IgD-negative memory B cell (primary cell): ENCODE measurements at regions not wholly inside any gene's neighbourhood (a gene's known extent, or its start where the extent isn't known, plus 50 kb on each side); places are given as distances from the start of the nearest gene placed in this dataset.

ENCODE experiments used
- H3K27ac Mint-ChIP-seq, 3 donors: one replicate each; pipeline ENCODE4 v1.8.0; 2020 to 2022; ENCODE audit warnings: mild to moderate bottlenecking in 3 of 3, mixed read lengths in 3 of 3, moderate library complexity in 1 of 3
- H3K27me3 Mint-ChIP-seq: one replicate; pipeline ENCODE4 v1.8.0; 2021; ENCODE audit warnings: mixed read lengths
- H3K36me3 Mint-ChIP-seq: one replicate; pipeline ENCODE4 v1.8.0; 2020; ENCODE audit warnings: mild to moderate bottlenecking, mixed read lengths
- H3K4me1 Mint-ChIP-seq, 3 donors: one replicate each; pipeline ENCODE4 v1.8.0; 2020 to 2022; ENCODE audit warnings: mixed read lengths in 3 of 3, mild to moderate bottlenecking in 1 of 3
- H3K4me3 Mint-ChIP-seq, 4 donors: one replicate each; pipeline ENCODE4 v1.8.0; 2020 to 2022; ENCODE audit warnings: mild to moderate bottlenecking in 4 of 4, mixed read lengths in 4 of 4, moderate library complexity in 3 of 4
- H3K9me3 Mint-ChIP-seq, 3 donors: one replicate each; pipeline ENCODE4 v1.8.0; 2020 to 2021; ENCODE audit warnings: mixed read lengths in 3 of 3, mild to moderate bottlenecking in 1 of 3

DNA sequence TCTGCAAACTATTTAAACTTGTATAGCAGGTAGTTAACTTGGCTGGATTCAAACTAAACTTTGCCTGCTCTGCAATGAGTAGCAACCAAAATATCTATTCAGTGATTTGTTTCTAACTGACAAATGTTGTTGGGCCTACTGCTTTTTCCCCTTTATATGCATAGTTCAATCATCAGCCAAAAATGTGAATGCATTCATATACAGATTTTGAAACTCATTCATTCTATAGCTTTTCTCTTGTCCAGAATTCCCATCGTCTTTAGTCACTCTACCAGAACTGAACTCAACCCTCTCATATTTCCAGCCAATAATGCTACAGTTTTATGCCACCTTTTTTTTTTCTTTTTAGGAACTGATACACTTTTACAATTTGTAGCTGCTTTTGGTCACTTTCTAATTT is 599.8 kb downstream of the RPL10L start:
- H3K4me3 Mint-ChIP-seq = no peak overlapping the region
- H3K36me3 Mint-ChIP-seq = no peaks in the 10 kb centered on the region
- H3K4me1 Mint-ChIP-seq = no peaks in the 10 kb centered on the region
- no peaks in the 10 kb centered on the region for H3K27me3 Mint-ChIP-seq
- H3K27ac Mint-ChIP-seq = no peak overlapping the region
- peaks cover 0 to 5% (median 3%) of the 10 kb centered on the region in 3 donors for H3K9me3 Mint-ChIP-seq

DNA sequence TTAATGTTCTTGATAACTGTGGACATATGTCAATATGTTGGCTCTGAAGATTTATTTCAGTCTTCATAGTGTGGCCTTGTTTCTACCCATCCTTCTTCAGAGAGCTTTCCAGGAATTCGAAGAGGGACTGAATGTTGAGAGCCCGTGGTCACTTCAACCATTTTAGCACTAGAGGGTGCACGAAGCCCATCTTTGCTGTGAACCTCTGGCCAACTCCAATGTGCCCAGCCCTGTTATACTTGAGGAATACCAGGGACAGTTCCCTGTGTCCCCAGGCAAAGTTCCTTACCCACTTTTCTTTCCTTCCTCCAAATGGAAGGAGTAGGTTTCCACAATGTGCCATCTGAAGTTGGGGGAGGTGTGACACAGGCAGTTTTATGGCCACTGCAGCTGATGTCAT is 603.5 kb downstream of the RPL10L start:
- Mint-ChIP-seq H3K9me3 (peaks cover 2 to 3% (median 2%) of the 10 kb centered on the region in 3 donors), H3K27ac (no peak overlapping the region), H3K4me3 (no peak overlapping the region), H3K36me3 (no peaks in the 10 kb centered on the region), H3K4me1 (no peaks in the 10 kb centered on the region), H3K27me3 (no peaks in the 10 kb centered on the region)

DNA sequence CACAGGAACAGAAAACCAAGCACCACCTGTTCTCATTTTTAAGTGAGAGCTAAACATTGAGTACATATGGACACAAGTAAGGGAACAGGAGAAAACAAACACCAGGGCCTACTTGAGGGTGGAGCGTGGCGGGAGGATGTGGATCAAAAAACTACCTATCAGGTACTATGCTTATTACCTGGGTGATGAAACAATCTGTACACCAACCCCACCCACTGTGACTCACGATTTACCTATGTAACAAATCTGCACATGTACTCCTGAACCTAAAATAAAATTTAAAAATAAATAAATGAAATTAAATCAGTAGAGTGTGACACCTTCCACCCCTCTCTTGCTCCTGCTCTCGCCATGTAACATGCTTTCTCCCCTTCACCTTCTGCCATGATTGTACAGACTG is 615.5 kb downstream of the RPL10L start:
- Mint-ChIP-seq H3K4me3 (no peak overlapping the region), H3K4me1 (no peaks in the 10 kb centered on the region)

DNA sequence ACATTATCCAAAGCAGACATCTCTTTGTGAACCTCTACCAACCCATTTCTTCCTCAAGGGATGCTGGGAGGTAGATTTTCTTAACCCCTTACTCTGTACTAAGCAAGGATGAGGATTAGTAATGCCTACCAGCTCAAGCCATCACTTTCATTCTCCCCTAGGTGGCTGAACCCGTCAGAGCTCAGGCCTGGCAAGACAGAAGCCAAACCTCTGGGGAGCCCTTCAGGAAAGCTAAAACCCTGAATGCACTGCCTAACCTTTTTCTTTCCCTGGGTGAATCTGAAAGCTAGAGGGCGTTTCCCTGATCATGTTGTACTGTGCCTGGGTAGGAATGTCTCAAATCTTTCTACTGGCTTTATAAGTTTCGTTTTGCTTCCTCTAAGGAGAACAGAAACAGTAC is 617.3 kb downstream of the RPL10L start:
- H3K9me3 Mint-ChIP-seq = peaks cover 0 to 2% (median 0%) of the 10 kb centered on the region in 3 donors
- H3K27ac Mint-ChIP-seq = no peak overlapping the region
- no peaks in the 10 kb centered on the region for H3K27me3 Mint-ChIP-seq
- H3K4me3 Mint-ChIP-seq = no peak overlapping the region
- H3K4me1 Mint-ChIP-seq = no peaks in the 10 kb centered on the region
- no peaks in the 10 kb centered on the region for H3K36me3 Mint-ChIP-seq

More for the DNA sequence above, 615.5 kb downstream of the RPL10L start:
- Mint-ChIP-seq H3K27ac (no peak overlapping the region), H3K36me3 (no peaks in the 10 kb centered on the region), H3K9me3 (peaks cover 0 to 2% (median 0%) of the 10 kb centered on the region in 3 donors), H3K27me3 (no peaks in the 10 kb centered on the region)

DNA sequence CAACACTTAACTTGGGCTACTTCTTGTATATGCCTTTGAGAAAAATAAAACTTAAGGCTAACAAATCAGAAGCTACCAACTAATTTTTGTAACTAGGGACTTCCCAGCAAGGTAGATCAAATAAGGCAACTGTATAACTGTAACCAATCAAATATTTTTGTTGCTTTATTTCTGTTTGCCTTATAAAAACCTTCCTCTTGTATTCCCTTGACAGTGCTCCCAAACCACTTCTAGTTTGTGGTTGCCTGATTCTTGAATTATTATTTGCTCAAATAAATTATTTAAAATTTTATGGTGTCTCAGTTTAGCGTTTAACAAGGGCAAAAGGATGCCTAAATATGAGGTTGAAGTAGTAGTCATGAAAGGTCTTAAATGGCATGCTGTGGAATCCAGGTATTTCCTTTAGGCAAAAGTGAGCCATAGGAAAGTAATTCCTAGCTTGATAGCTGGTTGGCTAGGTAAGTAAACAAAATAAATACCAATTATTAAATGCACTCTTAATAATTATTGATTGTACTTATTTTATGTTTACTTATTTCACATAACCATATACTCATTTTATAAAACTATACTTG is 632.6 kb downstream of the RPL10L start:
- H3K9me3 Mint-ChIP-seq = peaks cover 1 to 16% (median 8%) of the 10 kb centered on the region in 3 donors
- H3K27ac Mint-ChIP-seq = no peak overlapping the region

DNA sequence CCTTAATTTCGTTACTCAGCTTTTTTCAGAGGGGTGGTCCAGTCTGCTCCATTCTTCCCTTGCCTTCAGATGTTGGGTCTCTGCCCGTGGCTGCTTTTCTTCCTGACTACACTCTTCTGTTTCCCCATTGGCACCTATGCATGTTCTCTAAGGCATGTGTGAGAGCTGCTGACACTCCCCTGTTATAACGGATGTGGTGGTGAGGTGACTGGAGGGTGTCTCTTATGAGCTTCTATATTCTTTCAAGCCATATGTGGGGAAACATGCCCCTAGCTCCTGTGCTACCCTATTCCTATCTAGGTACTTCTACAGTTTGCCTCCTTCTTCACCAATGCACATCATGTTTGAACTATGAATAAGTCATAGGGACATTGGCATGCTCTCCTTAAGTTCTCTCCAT is 643.2 kb downstream of the RPL10L start:
- no peaks in the 10 kb centered on the region for H3K36me3 Mint-ChIP-seq
- no peak overlapping the region for H3K27ac Mint-ChIP-seq
- no peak overlapping the region for H3K4me3 Mint-ChIP-seq
- H3K4me1 Mint-ChIP-seq = no peaks in the 10 kb centered on the region
- peaks cover 2 to 20% (median 3%) of the 10 kb centered on the region in 3 donors for H3K9me3 Mint-ChIP-seq
- no peaks in the 10 kb centered on the region for H3K27me3 Mint-ChIP-seq

More for the DNA sequence above, 632.6 kb downstream of the RPL10L start:
- H3K4me1 Mint-ChIP-seq = no peaks in the 10 kb centered on the region
- H3K36me3 Mint-ChIP-seq = no peaks in the 10 kb centered on the region
- H3K4me3 Mint-ChIP-seq = no peak overlapping the region
- H3K27me3 Mint-ChIP-seq = no peaks in the 10 kb centered on the region

DNA sequence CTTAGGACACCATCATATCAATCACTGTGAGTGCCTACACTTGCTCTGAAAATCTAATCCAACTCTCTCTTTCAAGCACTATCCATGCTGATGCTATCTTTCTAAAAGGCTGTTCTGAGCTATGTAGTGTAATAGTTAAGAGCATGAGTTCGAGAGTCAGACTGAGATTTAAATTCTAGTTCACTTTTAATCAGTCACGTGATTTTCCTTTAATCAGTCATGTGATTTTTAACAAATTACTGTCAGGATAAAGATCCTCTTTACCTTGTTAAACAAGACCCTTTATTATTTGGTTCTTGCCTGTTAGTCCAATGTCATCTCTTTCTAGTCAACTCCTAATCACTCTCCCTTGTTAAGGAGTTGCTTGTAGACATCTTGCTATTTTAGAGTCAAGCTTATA is 653.0 kb downstream of the RPL10L start:
- Mint-ChIP-seq H3K4me1 (no peaks in the 10 kb centered on the region), H3K36me3 (no peaks in the 10 kb centered on the region), H3K27ac (no peak overlapping the region), H3K27me3 (no peaks in the 10 kb centered on the region), H3K9me3 (peaks cover 3 to 12% (median 5%) of the 10 kb centered on the region in 3 donors), H3K4me3 (no peak overlapping the region)

DNA sequence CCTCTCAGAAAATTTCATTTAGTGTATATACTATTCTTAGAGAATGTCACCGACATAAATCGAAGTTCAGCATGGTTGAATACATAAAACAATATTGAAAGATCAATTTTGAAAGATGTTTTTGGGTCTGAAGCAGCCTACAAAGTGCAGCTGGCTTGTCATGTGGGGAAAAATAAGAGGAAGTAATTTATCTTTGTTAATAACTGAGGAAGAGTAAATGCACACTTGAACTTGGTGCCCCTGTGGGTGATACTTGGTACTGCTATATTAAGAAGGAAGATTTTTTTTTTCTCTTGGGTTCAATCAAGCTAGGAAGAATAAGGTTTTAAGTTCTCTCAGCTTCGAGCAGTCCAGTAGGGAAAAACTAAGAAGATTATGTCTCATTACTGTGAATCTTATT is 661.3 kb downstream of the RPL10L start:
- Mint-ChIP-seq H3K36me3 (no peaks in the 10 kb centered on the region), H3K9me3 (peaks cover 3 to 9% (median 5%) of the 10 kb centered on the region in 3 donors), H3K27me3 (no peaks in the 10 kb centered on the region), H3K27ac (no peak overlapping the region), H3K4me3 (no peak overlapping the region), H3K4me1 (no peaks in the 10 kb centered on the region)

DNA sequence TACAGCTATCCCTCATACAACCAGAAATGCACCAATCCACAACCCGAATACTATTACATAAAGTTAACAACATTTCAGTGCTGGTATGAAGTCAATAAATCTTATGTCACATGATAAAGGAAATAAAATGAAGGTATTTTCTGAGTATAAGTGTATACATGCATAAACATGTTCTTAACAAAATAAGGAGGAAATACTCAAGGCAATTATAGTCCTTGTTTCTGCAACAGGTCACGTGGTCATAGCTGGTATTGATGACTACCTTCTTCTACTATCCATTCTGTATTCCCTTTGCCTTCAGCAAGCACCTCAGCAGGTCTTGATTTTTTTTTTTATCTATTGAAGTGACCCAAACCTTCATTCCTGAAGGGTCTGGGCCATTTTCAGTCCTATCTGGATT is 675.6 kb downstream of the RPL10L start:
- Mint-ChIP-seq H3K36me3 (no peaks in the 10 kb centered on the region), H3K27me3 (no peaks in the 10 kb centered on the region), H3K27ac (no peak overlapping the region), H3K4me3 (no peak overlapping the region), H3K4me1 (no peaks in the 10 kb centered on the region), H3K9me3 (peaks cover 0 to 6% (median 1%) of the 10 kb centered on the region in 3 donors)

DNA sequence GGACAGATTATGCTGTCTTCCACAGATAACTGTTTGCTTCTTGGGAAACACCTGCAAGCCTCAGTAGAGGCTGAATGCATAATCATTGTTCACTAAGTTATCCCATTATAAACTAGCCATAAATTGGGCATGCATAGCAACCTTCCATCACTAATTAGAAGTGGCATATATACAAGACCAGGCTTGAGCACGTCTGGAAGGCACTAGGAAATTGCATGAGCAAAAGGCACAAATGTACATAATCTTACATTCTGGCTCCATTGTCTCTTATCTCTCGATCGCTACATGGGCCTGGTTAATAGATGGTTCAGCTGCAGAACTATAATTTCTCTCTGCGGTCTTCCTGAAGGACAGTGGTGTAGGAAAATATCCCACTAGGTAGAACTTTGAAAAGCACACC is 679.2 kb downstream of the RPL10L start:
- peaks cover 0 to 6% (median 0%) of the 10 kb centered on the region in 3 donors for H3K9me3 Mint-ChIP-seq
- H3K27me3 Mint-ChIP-seq = no peaks in the 10 kb centered on the region
- H3K27ac Mint-ChIP-seq = no peak overlapping the region
- H3K36me3 Mint-ChIP-seq = no peaks in the 10 kb centered on the region
- no peak overlapping the region for H3K4me3 Mint-ChIP-seq
- no peaks in the 10 kb centered on the region for H3K4me1 Mint-ChIP-seq

DNA sequence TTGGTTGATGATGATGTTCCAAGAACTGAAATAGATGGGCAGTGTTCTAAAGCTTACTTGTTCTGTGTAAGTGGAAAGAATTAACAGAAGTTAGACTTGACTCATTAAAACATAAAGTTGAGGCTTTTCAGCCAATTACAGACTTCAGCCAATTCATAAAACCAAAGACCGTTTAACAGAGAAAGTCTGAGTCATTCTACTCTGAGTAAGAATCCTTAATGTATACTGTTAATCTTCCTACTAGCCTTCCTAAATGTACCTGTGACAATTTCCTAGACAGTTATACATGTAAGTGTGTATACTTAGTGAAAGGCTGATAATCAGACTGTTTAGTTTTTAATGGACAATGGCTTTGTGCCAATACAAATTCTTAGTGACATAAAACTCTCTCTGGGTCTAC is 681.0 kb downstream of the RPL10L start:
- Mint-ChIP-seq H3K36me3 (no peaks in the 10 kb centered on the region), H3K27me3 (no peaks in the 10 kb centered on the region), H3K27ac (no peak overlapping the region), H3K9me3 (peaks cover 0 to 6% (median 0%) of the 10 kb centered on the region in 3 donors), H3K4me1 (no peaks in the 10 kb centered on the region), H3K4me3 (no peak overlapping the region)

DNA sequence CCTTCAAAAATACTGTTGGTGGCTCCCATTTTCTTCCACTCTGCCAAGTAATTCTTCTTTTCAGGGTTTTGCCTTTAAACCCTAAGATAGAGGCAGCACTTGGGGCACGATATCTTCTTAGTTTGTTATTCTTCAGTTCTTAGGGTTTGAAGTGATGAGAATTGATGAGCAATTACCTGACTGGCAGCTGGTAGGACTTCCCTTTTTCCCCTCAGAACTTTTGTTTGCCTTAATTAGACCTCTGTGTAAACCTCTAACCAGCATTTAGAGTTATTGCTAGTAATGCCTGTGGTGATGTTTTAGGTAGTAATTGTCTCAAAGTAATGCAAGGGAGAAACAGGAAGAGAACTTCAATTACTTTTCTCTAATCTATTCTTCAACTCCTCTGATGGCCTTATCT is 683.5 kb downstream of the RPL10L start:
- H3K4me1 Mint-ChIP-seq = no peaks in the 10 kb centered on the region
- H3K9me3 Mint-ChIP-seq = peaks cover 0 to 8% (median 0%) of the 10 kb centered on the region in 3 donors
- no peak overlapping the region for H3K4me3 Mint-ChIP-seq
- H3K27ac Mint-ChIP-seq = no peak overlapping the region
- no peaks in the 10 kb centered on the region for H3K36me3 Mint-ChIP-seq
- no peaks in the 10 kb centered on the region for H3K27me3 Mint-ChIP-seq

DNA sequence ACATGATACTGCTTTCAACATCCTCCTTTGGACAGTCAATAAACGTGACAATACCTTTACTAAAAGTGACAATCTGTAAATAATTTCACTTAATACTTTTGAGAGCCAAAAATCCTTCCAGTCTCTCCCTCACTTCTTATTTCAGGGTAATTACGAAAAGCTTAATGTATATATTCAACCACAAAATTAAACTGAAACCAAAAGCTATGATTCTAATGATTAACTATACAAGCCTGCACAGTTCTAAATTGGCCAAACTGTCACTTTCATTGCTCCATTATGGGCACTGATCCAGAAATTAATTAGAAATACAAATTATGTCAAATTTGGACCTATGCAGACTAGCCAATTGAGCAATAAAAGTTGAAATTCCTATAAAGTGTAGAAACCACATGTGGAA is 696.5 kb upstream of the MIS18BP1 start:
- H3K4me3 Mint-ChIP-seq = no peak overlapping the region
- no peaks in the 10 kb centered on the region for H3K36me3 Mint-ChIP-seq
- H3K27ac Mint-ChIP-seq = no peak overlapping the region
- H3K27me3 Mint-ChIP-seq = no peaks in the 10 kb centered on the region
- no peaks in the 10 kb centered on the region for H3K4me1 Mint-ChIP-seq
- peaks cover 0 to 2% (median 2%) of the 10 kb centered on the region in 3 donors for H3K9me3 Mint-ChIP-seq

DNA sequence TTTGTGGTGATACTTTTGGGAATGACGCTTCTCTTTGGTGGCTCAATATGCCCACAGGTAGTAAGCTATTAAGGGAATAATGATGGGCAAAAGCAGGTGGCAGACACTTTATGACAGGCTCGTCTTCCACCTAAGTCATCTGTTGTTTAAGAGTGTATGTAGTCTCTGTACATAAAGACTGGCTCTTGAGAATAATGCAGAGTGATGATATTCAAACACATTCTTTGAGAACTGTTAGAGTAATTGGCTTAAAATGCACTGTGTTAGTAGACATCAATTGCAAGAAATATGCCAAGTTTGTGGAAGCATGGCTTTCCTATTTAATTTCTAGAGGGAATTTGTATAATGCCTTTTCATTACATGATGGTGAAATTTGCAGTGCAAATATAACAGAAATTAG is 694.8 kb upstream of the MIS18BP1 start:
- Mint-ChIP-seq H3K4me3 (no peak overlapping the region), H3K9me3 (peaks cover 0 to 4% (median 3%) of the 10 kb centered on the region in 3 donors), H3K27ac (no peak overlapping the region), H3K4me1 (no peaks in the 10 kb centered on the region), H3K27me3 (no peaks in the 10 kb centered on the region), H3K36me3 (no peaks in the 10 kb centered on the region)

DNA sequence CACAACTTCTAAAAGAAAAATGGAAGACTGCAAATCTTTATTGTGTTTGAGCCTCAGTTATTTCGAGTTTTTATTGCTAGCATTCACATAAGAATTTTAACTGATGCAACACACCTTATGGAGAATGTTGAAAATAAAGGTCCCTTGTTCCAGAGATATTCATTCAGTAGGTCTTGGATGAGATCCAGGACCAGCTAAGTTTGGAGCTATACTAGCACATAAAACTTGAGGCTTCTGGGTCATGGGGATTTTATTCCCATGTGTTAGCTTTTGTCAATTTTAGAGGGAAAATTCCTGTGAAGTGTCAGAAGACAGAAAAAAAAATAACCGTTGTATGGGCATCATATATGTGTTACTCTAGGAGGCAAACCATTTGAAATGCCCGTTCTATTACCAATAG is 693.2 kb upstream of the MIS18BP1 start:
- Mint-ChIP-seq H3K27me3 (no peaks in the 10 kb centered on the region), H3K4me3 (no peak overlapping the region), H3K36me3 (no peaks in the 10 kb centered on the region), H3K4me1 (no peaks in the 10 kb centered on the region), H3K27ac (no peak overlapping the region), H3K9me3 (peaks cover 0 to 5% (median 3%) of the 10 kb centered on the region in 3 donors)

DNA sequence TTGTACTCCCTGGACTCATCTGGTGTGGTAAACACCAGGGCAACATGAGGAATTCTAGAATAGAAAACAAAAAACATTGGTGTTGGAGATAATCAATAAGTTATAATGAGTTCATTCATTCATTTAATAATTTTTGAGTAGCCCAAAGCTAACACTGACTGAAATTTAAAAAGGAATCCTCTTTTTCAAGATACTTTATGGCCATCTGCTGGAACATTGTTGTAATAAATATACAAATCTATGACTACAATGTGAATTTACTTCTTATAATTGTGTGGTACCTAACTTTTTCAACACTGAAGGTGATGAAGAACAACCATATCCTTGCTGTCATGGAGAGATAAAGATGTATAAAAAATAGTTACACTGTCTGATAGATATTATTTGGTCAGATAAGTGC is 687.3 kb upstream of the MIS18BP1 start:
- Mint-ChIP-seq H3K27me3 (no peaks in the 10 kb centered on the region), H3K36me3 (no peaks in the 10 kb centered on the region), H3K9me3 (peaks cover 0 to 37% (median 2%) of the 10 kb centered on the region in 3 donors), H3K4me3 (no peak overlapping the region), H3K27ac (no peak overlapping the region), H3K4me1 (peaks cover 0 to 1% (median 0%) of the 10 kb centered on the region in 3 donors)
